C4-2B (cell line): ENCODE measurements at regions not wholly inside any gene's neighbourhood (a gene's known extent, or its start where the extent isn't known, plus 50 kb on each side); places are given as distances from the start of the nearest gene placed in this dataset.

Source experiments
- ZFX ChIP-seq: fragments of 450-650 bp; IDR thresholded peaks from 2 replicates; pipeline ENCODE4 v1.6.1; 2017
- TF ChIP-seq, protein P1 (sequence below): fragments of 450-650 bp; conservative IDR thresholded peaks from 2 replicates; pipeline ENCODE4 v1.5.1; 2017; ENCODE audit warnings: mild to moderate bottlenecking

GRCh38 chr9:115208501-115208900 is 90.5 kb upstream of the TNC start:
- TF ChIP-seq, protein P1, sequence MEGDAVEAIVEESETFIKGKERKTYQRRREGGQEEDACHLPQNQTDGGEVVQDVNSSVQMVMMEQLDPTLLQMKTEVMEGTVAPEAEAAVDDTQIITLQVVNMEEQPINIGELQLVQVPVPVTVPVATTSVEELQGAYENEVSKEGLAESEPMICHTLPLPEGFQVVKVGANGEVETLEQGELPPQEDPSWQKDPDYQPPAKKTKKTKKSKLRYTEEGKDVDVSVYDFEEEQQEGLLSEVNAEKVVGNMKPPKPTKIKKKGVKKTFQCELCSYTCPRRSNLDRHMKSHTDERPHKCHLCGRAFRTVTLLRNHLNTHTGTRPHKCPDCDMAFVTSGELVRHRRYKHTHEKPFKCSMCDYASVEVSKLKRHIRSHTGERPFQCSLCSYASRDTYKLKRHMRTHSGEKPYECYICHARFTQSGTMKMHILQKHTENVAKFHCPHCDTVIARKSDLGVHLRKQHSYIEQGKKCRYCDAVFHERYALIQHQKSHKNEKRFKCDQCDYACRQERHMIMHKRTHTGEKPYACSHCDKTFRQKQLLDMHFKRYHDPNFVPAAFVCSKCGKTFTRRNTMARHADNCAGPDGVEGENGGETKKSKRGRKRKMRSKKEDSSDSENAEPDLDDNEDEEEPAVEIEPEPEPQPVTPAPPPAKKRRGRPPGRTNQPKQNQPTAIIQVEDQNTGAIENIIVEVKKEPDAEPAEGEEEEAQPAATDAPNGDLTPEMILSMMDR, result no peak
- TF ChIP-seq ZFX, result no peak
